HG03378 (cell line): ENCODE measurements at regions not wholly inside any gene's neighbourhood (a gene's known extent, or its start where the extent isn't known, plus 50 kb on each side); places are given as distances from the start of the nearest gene placed in this dataset.

Experiments
- ATAC-seq: cut with Tn5 transposase; IDR thresholded peaks from one replicate; pipeline ENCODE4 v1.9.1; 2021; ENCODE audit warnings: mild to moderate bottlenecking, moderate library complexity; ENCODE audit not compliant: unreplicated experiment

DNA sequence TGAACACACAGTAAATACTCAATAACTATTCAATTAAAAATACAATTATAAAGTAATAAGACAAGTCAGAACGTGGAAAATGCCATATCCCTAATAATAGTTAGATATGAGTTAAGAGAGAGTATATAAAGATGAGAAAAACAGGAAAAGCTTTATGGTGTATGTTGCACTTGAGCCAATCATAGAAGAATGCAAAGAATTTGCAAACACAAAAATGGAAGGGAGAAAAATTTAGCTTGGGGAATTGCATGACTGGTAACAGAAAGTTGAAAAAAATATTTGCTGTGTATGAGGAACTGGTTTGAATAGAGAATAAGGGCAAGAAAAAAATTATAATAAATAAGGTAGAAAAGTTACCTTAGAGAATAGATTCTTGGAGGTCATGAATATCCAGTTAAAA, 739.6 kb upstream of the CXADR start:
- ATAC-seq, result no peak

DNA sequence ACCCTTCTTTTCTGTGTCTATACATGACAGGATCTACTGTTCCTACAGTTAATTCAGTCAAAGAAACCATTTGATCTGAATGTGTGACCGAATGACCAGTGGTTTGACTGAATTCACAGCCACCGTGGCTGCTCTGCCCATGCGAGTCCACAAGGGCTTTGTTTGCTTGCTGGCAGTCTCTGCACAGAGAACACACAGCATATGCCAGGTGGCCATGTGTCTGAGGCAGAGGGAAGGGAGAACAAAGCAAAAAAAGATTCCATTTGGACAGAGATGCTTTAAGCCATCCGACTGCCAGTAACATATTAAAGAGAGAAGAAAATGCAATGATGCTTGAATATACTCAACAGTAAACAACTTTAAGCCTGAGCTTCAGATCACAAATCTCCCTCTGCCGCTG, 737.8 kb upstream of the CXADR start:
- ATAC-seq, result no peak

DNA sequence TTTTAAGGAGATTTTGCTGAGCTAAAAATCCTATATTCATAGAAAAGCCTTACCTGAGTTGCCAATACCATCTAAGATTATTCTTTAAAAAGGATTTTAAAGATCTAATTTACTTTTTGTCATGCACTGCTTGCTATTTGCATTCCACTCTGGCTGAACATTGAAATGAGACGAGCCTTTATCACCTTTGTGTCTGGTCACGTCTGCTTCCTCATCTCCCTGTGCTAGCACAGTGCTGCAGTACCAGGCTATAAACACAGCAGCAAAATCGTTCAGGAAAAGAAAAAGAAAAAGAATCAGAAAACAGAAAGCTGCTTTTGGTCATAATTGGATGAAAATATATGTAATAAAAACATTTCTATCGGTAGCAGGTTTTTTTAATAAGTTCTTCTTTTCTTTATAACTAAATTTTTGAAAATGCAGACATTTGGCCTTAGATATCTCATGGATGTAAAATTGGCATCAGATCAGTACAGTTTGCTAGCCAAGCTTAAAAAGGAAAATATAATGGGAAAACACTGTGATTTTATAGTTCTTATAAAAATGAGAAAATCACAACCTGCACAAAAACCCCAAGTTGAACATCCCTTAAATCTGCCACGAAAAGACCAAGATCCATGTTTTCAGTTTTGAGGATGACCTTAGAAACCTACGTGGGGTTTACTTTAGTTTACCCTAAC, 735.7 kb upstream of the CXADR start:
- no peak for ATAC-seq

DNA sequence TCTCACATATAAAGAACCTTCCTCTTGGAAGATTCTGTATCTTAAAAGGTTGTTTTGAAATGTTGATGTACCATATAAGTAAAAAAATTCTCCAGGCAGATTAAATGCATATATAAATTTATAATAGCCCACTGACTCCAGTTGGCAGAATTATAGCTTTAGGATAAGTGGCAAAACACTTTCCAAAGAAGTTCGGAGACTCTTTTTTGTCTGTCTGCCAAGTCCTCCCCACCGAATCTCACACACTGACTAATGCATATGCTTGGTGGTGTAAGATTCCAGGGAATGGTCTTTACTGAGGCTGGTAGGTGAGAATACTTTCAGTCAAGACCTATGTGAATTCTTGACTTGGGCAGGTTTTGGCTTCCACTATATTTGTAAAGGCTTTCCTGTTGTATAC, 724.3 kb upstream of the CXADR start:
- ATAC-seq, result no peak

DNA sequence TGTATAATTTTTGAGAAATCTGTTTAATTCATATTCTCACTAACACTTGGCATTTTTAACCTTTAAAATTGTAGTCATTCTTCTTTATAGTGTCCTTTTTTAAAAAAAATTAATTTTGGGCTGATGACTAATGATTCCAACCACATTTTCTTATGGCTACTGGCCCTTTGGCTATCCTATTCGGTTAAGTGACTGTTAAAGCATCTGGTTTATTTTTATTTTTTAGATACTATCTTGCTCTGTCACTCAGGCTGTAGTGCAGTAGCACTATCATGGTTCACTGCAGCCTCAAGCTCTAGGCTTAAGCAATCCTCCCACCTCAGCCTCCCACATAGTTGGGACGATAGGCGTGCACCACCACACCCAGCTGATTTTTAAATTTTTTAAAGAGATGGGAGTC, 723.2 kb upstream of the CXADR start:
- ATAC-seq, result no peak

DNA sequence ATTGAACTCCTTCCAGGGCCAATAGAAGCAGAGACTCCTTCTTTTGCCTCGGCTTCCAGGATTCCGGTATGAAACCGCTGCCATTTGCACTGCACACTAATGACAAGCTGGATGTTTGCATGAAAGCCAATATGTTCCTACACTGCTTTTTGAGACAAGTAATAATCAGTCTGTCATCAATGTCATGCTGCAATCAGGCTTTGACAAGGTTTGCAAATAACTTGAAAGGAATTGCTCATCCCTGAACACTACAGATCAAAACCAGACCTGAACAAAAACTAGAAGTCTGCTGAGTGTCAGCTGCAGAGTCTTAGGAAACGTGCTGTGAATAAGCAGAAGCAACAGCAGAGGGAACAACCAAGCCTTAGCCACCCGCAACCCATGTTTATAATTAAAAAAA, 720.7 kb upstream of the CXADR start:
- ATAC-seq, result no peak

DNA sequence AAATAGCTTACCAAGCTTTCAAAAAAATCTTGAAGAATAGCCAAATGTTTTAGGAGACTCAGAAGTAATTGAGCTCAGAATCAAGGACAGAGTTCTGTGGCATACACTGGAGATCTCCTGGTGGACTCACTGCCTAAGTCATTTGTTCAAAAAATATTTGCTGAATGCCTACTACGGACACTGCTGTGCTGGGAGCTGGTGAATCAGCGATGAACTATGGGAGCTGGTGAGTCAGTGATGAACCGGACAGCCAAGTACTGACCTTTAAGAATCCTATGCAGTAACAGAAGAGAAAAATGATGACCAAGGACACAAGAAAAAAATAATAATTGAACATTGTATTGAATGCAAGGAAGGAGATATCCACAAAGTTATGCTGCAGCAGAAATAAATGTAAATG, 717.9 kb upstream of the CXADR start:
- ATAC-seq, result no peak

DNA sequence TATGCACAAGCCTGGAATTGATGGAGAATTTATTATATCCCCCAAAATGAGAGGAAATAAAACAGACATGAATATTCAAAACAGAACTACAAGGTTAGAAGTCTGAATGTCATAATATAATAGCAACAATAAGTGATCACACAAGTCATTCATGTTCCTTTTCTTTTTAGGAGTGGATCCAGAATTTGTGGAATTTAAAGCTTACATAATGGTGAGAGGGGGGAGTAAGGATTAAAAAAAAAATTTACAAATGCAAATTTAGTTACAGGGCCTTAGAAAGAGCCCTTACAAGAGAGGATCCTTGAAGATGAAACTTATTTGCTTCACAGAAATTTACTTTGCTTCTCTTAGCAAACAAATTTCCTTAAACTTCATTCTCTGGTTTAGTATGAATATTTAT, 716.1 kb upstream of the CXADR start:
- ATAC-seq, result no peak

DNA sequence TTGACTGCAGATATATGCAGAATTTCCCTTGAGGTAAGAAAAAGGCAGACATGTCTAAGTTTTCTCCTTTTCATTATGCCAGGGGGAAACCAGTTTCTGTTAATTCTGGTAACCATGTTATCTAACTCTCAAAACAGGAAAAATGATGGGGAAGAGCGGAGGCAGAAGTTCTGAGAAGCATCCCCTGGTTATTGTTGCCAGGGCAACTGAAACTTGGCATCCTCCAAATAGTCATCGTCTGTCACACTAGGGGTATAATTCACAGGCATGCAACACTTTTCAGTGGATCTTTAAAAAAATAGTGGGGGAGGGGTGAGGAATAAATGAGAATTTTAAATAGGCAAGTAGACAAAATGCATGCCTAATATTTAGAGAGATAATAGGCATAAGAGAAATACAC, 715.3 kb upstream of the CXADR start:
- ATAC-seq, result no peak

DNA sequence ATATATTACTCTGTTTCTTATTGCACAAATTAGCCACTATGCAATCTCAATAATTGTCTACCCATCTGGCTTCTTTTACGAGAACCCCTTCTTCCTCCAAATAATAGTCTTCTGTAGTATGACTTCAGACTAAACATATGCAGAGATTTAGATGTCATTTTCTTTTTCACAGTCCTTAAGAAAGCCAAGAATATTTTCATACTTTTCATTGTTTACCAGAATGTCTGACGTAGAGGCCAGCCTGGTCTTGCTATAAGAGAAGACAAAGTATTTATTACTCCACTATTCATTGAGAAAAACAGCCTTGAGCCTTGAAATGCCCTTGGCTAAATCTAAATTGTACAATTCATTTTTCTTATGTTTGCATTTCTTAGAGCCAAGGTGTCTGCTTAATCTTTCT, 714.9 kb upstream of the CXADR start:
- ATAC-seq, result no peak

DNA sequence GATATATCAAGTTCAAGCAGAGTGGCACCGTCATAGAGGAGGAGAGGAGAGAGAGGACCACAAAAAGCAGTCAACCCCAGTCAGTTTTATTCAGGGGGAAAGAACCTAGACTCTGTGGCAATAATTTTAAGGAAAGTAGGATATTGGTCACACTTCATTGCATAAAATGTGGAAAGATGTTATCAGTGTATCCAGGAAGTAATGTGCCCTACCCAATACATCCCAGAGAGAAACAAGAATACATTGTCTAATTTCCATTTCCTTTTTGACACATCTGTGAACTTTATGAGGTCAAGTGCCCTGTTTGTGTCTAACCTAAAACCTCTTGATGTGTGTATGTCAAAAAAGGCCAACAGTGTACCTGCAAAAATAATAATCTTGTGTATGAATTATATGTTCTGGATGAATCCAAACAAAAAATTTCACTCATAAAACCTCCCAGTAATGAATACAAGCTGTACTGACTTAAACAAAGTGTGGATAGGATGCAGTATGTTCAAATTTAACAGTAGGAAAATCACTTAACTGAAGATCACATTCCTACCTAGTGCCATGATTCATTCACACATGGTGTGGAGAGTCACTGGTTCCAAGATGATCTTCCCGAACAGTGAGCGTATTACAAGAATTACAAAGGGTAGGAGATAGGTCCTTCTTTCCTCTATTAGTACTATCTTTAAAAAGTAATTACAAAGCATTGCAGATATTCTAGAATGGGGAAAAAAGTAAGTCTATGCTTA, 712.1 kb upstream of the CXADR start:
- ATAC-seq, result no peak

DNA sequence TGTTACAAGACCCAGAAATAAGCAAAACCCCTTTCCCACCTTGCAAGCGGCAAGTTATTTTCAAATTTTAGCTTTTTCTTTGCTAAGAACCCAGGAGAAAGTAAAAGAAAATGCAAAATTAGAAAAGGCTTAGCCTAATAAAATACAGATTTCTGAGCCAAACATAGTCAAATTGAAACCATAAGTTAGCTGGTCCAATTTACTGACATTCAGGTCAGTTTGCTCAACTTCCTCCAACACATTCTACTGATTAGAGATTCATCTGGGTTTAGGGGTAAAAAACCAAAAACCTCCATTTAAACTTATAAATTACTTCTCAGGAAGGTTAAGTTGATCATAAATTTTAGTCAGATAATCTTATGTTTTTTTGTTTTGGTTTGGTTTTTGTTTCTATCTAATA, 701.8 kb upstream of the CXADR start:
- ATAC-seq, result no peak

DNA sequence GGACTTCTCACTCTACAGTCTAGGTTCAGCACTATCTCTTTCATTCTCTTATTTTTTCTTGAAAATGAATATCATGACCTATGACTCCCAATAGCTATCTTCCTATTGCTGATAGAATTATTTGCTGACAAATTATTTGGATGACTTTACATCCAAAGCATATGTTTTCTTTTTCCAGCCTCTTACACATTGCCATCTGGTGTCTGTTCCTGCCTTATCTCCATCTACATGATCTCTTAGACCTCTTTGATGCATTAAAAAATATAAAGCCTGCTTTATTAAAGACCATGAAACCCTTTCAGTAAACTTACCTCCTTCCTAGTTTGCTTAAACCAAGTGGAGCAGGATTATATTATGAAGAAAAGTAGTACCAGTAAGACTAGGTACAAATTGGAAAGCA, 700.9 kb upstream of the CXADR start:
- ATAC-seq, result no peak

DNA sequence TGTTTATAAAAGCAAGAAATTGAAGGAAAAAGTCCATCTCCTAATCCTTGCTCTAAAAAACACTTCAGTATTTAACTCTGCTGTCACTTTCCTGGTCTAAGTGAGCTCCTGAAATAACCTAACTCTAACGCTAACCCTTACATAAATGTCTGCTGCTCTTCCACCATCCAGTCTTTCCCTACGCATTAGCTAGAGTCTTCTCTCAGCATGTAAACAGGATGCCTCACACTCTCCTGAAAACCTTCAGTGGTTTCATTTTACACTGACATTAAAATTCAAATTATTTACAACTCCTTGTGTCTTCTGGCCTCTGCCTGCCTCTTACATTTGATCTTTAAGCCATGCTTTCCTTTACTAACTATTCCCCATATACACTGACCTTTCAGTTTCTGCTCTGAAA, 697.6 kb upstream of the CXADR start:
- no peak for ATAC-seq

DNA sequence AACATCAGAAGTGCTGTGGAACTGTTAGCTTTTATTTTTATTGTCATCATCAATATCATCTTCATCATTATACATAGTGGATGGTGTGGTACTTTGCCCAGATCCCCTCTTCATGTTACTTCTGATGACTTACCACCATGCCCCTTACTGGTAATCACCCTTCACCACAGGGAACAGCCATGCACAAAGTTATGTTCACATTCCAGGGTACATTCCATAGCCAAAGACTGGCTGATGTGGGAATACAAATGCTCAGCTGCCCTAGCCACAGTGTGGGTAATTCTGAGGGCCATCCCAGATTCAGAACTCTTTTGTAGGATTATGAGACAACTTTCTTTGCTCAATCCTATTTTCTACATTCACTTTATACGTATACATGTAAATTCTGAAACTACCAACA, 691.3 kb upstream of the CXADR start:
- no peak for ATAC-seq

DNA sequence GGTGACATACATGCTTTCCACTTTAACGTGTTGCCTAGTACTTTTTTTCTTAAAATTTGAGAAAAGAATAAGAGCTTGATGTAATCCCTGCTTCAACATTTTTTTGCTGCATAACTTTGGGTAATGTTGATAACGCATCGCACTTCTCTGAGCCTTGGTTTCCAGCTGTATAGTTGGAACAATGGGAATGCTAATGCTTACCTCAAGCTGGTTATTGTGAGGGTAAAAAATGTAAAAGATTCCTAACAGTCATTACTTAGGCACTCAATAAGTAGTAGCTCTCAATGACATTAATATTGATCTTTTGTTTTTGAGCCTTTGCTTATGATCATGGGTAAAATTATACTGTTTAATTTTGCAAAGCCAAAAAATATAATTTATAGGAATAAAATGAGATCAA, 683.3 kb upstream of the CXADR start:
- no peak for ATAC-seq

DNA sequence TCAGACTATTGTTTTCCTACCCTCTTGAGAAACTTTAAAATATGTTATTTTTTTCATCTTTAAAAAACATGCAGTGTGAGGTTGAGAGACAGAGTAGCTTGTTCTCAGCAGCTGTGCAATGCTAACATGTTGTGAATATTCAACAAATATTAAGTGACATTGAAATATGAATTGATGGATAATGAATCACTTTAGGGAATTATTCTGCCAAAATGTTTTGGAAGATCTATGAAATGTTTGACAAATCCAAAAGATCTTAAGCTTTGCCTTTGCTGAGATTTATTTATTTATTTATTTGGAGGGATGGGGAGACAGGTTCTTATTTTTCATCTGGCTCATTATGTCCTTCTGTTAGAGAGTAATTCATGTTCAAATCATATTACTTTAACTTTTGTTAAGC, 680.1 kb upstream of the CXADR start:
- no peak for ATAC-seq

DNA sequence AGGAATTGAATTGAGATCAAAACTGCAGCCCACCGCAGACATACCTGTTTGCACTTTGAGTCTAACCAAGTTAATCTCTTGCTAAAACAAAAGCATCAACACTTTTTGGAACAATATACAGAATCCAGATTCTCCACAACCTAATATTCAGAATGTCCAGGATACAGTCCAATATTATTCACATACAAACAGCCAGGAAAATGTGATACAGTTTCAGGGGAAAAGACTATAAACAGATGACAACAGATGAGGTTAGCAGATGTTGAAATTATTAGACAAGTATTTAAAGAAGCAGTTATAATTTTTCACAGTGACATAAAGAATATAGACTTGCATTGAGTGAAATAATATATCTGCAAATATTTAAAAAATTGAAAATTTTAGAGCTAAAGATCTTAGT, 678.1 kb upstream of the CXADR start:
- no peak for ATAC-seq

DNA sequence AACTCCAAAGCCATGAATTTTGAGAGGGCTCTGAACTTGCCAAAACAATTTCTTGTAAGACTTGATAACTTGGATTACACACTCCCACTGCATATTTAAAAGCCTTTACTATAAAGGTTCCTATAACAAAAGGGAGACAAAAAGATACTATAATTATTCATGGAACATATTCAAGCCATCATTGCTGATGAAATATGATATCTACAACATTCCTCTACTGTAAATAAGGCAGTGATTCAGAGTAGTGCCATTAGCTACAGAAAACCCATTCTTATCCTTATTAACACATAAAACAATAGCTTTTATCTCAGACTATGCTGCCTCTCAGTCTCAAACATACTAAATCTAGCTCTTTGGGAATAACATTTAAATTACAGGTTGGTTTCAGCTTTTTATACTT, 675.5 kb upstream of the CXADR start:
- no peak for ATAC-seq

DNA sequence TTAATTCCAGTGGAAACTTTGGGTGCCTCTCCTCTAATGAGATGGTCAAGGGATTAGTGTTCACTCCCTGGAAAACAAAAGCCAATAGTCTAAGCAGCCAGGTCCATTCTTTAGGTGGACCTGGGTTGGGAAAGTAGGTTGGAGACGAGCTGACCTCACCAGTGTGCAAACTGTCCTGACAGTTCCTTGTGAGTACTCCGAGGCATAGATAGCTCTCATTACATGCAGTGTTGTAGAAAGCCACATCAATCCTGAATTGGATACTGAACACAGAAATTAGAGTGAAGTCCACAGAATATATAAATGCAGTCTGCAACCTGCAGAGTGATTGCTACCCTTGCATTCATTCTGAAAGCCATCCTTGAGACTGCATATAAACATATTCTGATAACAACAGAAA, 675.1 kb upstream of the CXADR start:
- ATAC-seq, result no peak

DNA sequence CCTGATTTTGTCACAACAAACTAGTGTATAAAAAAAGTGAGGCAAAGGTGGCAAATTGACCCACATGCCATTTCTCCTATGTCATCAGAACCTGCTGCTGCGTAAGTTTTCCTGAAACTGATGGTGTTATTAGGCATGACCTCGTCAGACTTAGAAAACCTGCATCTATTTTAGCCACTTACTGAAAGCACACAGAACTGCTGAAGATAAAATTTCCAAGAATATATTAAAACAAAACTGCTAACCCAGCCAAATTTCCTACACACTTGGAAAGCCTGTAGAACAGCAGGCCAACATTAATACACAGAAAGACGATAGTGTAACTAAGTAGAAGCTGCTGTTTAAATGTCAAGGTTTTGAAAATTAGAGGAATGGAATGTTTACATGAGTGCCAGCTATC, 674.5 kb upstream of the CXADR start:
- no peak for ATAC-seq

DNA sequence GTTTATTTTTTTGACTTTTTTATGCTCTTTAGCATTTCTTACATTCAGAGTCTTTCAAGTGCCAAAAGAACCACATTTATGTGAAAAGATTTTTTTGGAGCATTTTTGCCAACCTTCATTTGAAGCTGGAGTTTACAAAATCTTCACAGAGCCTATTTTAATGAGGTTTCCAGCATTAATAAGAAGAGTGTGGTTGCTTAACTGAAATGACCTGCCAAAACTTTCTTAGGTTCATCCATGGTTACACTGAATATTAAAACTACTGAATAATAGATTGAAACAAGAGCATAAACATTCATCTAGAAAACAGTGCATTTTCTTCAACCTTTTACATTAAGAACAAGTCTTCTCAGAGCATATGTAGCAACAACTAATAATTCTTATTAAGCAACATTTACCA, 672.3 kb upstream of the CXADR start:
- ATAC-seq, result no peak
